HG03460 (cell line): ENCODE measurements at regions not wholly inside any gene's neighbourhood (a gene's known extent, or its start where the extent isn't known, plus 50 kb on each side); places are given as distances from the start of the nearest gene placed in this dataset.
"Not testable (repeated sequence)": the region's sequence is repeated elsewhere in the genome, so short reads cannot be mapped to it uniquely, and the experiment has no call there.

Experiments used
- ATAC-seq: cut with Tn5 transposase; IDR thresholded peaks from one replicate; pipeline ENCODE4 v1.9.1; 2021; ENCODE audit not compliant: unreplicated experiment

DNA sequence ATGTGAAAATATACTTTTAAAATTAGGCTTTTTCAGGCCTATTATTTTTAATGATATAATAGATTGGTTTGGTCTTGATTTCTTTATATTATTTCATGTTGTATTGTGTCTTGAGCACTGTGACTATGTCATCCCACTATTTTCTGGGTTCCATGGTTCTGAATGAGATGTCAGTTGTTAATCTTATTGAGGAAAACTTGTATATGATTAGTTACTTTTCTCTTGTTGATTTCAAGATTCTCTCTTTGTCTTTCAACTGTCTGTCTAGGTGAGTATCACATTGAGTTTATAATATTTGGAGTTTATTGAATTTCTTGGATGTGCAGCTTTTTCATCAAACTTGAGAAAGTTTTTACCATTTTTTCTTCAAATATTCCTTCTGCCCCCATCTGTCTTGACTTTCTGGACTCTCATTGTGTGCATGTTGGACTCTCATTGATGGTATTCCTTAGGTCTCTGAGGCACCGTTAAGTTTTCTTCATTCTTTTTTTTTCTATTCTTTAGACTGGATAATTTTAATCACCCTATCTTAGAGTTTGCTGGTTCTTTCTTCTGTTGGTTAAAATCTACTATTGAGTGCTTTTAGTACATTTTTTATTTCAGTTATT lies 175.8 kb downstream of the TMEM167A start:
- ATAC-seq: no peak

DNA sequence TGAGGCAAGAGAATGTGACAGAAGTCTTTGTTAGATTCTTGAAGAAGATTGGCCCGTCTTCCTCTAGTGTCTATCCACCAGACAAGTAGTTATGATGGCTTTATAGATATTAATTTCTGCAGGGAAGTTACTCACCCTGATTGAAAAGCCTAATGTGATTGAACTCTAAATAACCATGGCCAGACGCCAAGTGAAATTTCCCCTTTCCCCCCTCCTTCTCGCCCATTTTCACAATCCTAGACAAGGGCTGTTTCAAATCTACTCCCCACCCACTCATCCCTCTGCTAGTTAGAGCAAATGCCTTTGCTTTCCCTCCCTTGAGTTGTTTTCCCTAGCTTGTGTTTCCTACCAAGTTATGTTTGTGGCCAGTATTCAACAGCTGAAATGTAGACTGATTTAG lies 182.5 kb downstream of the TMEM167A start:
- no peak for ATAC-seq

DNA sequence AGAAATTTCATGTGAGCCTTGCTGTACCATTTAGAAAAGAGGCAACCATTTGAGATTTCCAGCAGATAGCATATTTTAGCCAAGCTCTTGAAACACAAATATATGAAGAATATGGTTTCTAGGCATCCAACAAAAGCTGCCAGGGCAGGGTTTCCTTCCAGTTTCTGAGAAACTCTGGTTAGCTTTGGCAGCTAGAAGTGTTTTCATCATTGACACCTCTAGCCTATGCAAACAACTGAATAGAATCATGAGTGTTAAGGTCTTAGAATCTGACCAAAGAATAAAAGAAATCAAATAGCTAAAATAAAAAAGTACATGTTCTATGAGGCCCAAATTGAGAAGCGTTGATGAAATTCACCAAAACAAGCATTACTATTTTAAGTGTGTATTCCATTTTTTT lies 188.1 kb downstream of the TMEM167A start:
- no peak for ATAC-seq

DNA sequence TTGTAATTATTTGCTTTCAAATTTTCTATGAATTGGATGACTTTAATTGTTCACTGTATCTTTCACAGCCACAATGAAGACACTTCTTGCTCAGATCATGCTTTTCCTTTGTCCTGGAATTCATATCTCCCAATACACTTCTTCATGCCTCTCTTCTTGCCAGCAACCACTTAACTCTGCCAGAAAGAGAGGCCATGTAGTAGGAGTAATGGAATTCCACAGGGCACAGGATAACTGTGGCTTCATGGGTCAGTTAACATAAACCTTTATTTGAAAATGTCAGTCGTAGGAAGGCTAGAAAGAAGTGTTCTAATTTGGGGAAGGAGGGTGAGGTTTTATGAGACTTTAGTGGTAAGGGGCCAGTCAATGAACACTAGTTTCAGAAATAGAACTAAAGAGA lies 190.3 kb downstream of the TMEM167A start:
- no peak for ATAC-seq

DNA sequence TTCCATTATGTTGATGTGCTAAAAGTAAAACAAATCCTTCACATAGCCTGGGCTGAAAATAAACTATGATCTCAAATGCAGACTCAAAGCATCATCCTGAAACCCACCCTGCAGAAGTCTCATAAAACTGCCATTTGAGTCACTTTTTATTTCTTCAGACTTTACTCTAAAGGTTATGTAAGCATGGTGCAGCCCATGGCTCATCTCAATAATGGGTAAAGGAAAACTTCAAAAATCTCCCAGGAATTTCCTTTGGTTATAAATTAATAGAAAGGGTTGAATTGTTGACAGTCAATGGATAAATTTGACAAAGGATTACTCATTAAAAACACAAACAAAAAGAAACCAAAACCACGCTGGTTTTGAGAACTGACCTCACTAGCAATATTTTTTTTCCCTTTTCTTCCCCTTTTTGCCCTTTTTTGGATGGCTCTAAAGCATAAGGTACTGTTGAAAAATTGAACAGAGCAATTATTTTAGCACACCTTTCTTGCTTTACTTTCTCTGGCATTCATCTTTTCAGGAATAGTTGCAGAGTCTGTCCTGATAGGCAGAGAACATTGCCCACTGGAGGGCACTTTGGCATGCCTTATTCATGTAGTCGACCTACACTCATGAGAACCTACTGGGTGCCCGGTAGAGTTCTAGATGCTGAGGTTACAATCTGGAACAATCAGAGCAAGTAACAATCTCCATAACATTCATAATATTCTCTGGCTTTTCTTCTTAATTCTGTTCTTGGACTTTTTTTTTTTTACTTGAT lies 191.4 kb downstream of the TMEM167A start:
- peak; percentile 63 for ATAC-seq

DNA sequence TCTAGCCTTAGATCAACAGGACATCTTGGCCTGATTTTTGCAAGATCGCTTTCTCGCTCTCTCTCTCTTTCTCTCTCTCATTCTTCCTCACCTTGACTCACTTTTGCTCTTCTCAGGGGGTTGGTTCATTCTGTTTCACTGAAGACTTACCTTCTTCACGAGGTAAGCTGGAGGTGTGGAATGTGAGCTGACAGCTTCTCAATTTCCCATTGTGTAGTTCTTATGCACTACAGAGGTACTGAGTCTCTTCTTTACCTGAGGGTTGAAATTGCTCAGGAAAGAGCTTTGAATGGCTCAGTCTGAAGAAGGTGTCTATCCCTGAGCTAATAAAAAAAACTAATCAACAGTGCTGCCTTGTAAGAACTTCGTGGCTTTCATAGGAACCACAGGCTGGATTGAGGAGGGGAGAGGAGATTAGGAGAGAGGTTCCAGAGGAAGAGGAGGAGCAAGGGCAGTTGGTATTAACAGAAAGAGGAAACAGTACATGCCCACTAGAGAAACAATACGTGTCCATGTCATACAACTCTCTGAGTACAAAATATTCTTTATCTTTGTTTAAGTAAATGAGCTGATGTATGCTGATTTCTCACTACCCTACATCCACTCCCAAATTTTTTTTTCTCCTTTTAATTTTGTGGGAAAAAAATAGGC lies 192.2 kb downstream of the TMEM167A start:
- ATAC-seq: no peak

DNA sequence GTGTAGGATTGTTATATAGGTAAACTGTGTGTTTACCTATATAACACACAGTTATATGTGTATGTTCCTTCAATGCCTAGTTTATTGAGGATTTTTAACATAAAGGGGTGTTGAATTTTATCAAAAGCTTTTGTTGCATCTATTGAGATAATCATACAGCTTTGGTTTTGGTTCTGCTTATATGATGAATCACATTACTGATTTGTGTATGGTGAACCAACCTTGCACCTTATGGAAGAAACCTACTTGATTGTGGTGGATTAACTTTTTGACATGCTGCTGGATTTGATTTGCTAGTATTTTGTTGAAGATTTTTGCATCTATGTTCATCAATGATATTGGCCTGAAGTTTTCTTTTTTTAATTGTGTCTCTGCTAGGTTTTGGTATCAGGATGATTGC lies 194.9 kb downstream of the TMEM167A start:
- ATAC-seq: no peak

DNA sequence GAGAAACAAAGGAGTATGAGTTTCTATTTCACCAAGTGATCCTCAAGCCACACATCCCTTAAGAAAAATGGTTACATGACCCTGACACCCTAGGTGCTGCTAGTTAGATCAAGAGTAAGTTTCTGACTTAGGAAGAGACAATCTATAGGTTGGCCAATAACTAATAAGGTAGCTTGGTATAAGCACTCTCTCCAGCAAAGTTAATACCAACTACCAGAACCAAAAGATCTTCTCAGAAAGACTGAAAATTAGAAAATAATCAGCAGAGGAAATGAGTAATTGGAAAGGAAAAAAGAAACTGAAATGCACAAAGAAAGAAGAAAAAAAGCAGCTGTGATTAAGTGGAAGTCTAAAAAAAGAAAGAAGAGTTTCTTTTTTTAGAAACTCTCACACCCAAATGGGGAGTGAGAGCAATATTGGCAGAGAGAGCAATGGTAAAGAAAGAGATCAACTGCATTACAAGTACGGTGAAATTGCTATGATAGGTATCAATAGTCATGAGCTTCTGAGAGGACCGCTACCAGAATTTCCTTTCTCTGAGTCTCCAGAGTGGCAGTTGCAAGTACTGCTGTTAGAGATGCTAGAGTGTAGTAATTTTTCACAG lies 195.5 kb downstream of the TMEM167A start:
- peak; percentile 39 for ATAC-seq

DNA sequence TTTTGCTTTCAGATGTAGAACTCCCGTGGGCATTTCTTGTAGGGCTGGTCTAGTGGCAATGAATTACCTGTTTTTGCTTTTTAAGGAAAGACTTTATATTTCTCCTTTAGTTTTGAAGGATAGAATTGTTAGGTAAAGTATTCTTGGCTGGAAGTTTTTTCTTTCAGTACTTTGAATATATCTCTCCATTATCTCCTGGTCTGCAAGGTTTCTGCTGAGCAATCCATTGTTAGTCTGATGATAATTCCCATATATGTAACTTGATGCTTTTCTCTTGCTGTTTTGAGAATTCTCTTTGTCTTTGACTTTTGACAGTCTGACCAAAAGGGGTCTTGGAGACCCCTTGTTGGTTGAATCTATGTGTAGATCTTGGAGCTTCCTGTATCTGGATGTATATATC lies 198.1 kb downstream of the TMEM167A start:
- ATAC-seq: no peak

DNA sequence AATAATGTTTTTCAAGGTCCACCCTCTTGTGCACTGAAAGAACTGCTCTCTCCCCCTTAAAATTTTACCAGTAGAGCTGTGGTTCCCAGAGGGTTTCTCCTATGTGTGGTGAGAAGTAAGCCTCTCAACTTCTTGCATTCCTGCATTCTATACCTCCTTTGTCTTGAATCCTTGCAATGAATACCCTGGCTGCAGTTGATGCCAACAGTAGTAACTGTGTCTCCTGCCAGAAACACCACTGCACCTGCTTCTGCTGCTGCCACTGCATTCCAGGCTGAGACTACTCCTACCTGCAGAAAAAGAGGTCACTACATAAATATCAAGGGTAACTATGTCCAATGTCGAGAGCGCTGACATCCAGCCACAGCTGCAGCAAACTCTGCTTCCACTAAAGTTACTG lies 203.7 kb downstream of the TMEM167A start:
- no peak for ATAC-seq

DNA sequence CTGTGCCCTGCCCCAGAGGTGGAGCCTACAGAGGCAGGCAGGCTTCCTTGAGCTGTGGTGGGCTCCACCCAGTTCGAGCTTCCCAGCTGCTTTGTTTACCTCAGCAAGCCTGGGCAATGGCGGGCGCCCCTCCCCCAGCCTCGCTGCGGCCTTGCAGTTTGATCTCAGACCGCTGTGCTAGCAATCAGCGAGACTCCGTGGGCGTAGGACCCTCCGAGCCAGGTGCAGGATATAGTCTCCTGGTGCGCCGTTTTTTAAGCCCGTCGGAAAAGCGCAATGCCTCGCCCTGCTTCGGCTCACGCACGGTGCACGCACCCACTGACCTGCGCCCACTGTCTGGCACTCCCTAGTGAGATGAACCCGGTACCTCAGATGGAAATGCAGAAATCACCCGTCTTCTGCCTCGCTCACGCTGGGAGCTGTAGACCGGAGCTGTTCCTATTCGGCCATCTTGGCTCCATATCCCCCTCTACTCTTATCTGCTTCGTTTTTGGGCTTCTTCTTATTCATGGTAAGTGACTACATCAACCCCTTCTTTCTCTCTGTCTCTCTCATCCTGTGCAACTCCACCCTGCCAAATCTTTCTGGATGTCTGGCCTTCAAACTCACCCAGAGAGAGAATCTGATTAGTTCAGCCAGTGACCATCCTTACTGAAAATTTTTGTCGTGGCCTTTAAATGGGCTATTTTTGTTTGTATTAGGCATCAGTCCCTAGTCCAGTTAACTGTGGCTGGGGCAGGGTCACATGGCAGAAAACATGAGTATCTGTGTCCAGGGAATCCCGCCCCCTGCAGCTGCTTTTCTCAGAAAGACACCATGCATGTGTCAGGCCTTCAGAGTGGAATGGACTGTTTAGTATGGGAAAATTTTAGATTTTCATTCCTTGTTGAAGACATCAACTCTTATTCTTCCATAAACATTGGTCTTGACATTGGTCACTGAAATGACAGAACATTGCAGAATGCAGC lies 204.6 kb downstream of the TMEM167A start:
- not testable (repeated sequence) for ATAC-seq

DNA sequence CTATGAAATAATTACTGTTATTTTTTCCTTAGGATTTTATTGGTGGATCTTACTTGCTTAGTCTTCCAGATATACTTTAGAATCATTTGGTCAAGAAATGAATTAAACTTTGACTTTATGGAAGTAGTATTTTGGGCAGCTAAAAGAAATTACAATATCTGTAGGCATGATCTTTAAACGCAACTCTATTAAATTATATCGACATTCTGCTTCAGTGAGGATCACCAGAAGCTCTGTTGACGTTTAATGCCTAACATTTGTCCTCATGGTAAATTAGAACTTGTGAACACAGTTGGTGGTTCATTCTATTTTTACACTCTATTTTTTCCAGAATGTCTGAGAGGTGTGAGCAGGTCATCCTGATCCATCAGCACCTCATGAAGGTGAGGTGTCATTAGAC lies 211.6 kb downstream of the TMEM167A start:
- no peak for ATAC-seq

GRCh38 chr5:82863266-82863665 lies 213.9 kb downstream of the TMEM167A start:
- ATAC-seq: no peak

- no peak for ATAC-seq
These were observed 214.5 kb downstream of the TMEM167A start for GRCh38 chr5:82862711-82863110.

- ATAC-seq: no peak
These were observed 214.9 kb downstream of the TMEM167A start for GRCh38 chr5:82862261-82862660.

DNA sequence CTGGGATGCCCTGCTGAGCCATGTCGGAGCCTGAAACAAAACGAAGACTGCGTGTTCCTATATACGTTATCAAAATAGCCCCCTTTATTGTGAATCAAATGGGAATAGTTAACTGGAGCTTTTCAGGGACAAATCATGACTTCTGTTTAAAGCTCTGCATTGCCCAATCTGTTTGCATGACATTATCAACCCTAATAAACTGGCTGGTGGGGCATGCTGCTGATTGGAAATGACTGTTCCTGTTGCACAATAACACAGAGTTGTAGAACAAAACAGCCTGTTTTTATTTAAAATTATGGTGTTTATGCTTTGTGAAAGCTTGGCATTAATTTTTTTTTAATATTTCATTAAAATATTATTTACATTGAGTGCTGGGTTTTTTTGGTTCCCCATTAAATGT lies 215.5 kb downstream of the TMEM167A start:
- no peak for ATAC-seq

DNA sequence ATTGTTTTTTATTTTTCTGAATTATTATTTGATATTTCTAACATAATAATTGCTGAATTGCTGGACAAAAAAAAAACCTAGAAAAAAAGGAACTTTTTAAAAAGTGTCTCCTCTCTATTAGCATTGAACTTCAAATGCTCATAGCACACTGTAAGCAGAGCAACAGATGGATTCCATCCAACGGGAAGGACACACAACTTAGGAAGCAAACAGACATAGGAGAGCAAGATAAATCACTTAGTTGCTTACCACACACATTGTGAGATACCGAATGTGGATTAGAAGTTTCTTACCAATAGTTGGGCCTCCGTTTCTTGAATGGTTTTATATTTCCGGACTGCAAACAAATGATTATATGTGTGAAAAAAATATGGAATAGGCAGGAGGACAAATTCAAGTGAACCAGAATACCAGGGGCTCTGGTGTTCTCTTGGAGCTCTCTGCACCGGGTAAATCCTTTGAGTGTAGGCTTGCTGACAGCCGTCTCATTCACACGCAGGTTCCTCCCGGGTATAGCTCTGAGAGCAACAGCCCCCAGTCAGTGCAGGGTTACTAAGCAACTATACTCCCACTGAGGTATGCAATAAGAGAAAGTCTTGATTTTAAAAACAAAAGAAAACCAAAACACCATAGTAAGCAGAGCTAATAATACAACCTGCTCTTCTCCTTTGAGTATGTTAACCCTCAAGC lies 217.6 kb downstream of the TMEM167A start:
- ATAC-seq: no peak

DNA sequence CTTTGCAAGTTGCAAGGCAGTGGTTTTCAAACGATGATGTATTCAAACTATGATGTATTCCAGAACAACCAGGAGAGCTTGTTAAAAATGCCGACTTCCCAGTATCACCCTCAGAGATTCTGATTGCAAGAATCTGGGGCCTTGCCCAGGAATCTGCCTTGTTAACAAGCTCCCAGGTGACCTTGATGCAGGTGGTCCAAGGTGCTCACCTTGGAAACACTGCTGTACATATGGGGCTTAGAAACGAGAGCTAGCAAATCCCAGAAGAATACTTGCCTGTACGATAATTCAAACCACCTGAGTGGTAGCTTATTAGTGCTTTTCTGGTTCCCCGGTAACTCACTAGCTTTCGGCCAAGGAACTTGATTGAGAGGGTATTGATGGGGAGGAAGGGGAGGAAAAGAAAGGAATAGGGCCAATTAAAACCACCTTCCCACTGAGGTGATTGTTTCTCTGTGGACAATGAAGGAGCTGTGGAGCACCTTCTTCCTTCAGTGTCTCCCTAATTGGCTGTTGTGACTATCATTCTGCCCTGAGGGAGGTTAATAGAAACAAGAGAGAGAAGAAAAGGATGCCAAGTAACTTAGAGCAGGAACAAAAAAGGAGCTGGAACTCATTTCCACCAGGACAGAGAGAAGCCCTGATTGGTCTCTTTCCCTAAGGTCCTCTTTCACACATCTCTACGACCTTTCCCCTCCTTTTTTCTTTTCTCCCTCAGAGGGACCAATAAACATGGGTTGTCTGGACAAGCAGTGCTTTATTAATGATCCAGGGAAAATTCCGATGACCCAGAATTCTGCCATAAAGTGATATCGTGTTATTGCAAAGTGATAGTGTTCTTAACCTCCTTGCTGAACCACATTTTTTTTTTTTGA lies 218.8 kb downstream of the TMEM167A start:
- ATAC-seq: no peak

GRCh38 chr5:82855893-82856550 lies 221.2 kb downstream of the TMEM167A start:
- no peak for ATAC-seq
